ENCODE measurements at regions not wholly inside any gene's neighbourhood (a gene's known extent, or its start where the extent isn't known, plus 50 kb on each side); places are given as distances from the start of the nearest gene placed in this dataset.

- POLR2A ChIA-PET, result no interaction called here
- DNase-seq (no peak), ATAC-seq (ENCODE audit: low read depth) (no peak)
- CTCF ChIA-PET, result no interaction called here
- no peak for TF ChIP-seq CTCF (IDR thresholded peaks at IDR 0.05)
- no peaks in the 10 kb centered on the region for H3K27me3 Mint-ChIP-seq
- H3K4me3 Mint-ChIP-seq, result no peak overlapping the region
- H3K9me3 Mint-ChIP-seq, result no peaks in the 10 kb centered on the region
- H3K27ac Mint-ChIP-seq, result no peak overlapping the region
- intact Hi-C loops (cut with micrococcal nuclease), result no loop called here
- H3K4me1 Mint-ChIP-seq, result no peaks in the 10 kb centered on the region
- no peaks in the 10 kb centered on the region for H3K36me3 Mint-ChIP-seq (ENCODE audit: low read depth)
Observed at GRCh38 chr3:117358717-117359314, 649.2 kb downstream of the TUSC7 start.

- DNase-seq, result no peak
- no peak for TF ChIP-seq CTCF (IDR thresholded peaks at IDR 0.05)
- no peak overlapping the region for H3K27ac Mint-ChIP-seq
- H3K4me3 Mint-ChIP-seq, result no peak overlapping the region
- no peaks in the 10 kb centered on the region for H3K36me3 Mint-ChIP-seq (ENCODE audit: low read depth)
- CTCF ChIA-PET, result no interaction called here
- intact Hi-C loops (cut with micrococcal nuclease), result no loop called here
- no peaks in the 10 kb centered on the region for H3K4me1 Mint-ChIP-seq
- POLR2A ChIA-PET, result no interaction called here
- ATAC-seq (ENCODE audit: low read depth), result no peak
- H3K9me3 Mint-ChIP-seq, result peaks cover 2% of the 10 kb centered on the region
- no peaks in the 10 kb centered on the region for H3K27me3 Mint-ChIP-seq
Observed at GRCh38 chr3:117366574-117366973, 657.0 kb downstream of the TUSC7 start.

GRCh38 chr3:117367861-117368260 is 658.3 kb downstream of the TUSC7 start:
- no peak overlapping the region for H3K4me3 Mint-ChIP-seq
- no peak for DNase-seq
- H3K9me3 Mint-ChIP-seq, result peaks cover 2% of the 10 kb centered on the region
- ChIA-PET CTCF (no interaction called here), POLR2A (no interaction called here)
- H3K36me3 Mint-ChIP-seq (ENCODE audit: low read depth), result no peaks in the 10 kb centered on the region
- H3K27me3 Mint-ChIP-seq, result no peaks in the 10 kb centered on the region
- no peak overlapping the region for H3K27ac Mint-ChIP-seq
- TF ChIP-seq CTCF (IDR thresholded peaks at IDR 0.05), result no peak
- H3K4me1 Mint-ChIP-seq, result no peaks in the 10 kb centered on the region
- no peak for ATAC-seq (ENCODE audit: low read depth)
- intact Hi-C loops (cut with micrococcal nuclease), result no loop called here

DNA sequence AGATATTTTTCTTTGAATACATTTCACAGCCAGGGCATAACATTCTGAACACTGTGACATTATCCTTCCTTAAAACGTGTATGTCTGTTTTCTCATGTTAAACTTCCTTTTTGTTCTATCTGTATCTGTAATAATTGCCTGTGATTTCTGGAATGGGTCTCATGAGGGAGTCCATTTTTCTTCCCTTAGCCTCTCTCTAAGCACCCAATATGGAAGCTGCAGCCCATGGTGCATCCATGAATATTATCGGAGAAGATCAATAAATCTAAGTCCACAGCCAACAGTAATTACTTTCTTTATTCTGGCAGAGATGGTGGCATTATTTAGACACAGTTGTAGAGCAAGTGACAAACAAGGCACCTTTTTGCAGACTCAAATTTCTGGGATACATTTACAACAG is 671.1 kb downstream of the TUSC7 start:
- Mint-ChIP-seq H3K9me3 (no peaks in the 10 kb centered on the region), H3K36me3 (ENCODE audit: low read depth) (no peaks in the 10 kb centered on the region), H3K4me3 (no peak overlapping the region), H3K4me1 (no peaks in the 10 kb centered on the region), H3K27me3 (no peaks in the 10 kb centered on the region), H3K27ac (no peak overlapping the region)
- no peak for TF ChIP-seq CTCF (IDR thresholded peaks at IDR 0.05)
- POLR2A ChIA-PET, result no interaction called here
- CTCF ChIA-PET, result no interaction called here
- ATAC-seq (ENCODE audit: low read depth) (no peak), DNase-seq (no peak)
- intact Hi-C loops (cut with micrococcal nuclease), result no loop called here

DNA sequence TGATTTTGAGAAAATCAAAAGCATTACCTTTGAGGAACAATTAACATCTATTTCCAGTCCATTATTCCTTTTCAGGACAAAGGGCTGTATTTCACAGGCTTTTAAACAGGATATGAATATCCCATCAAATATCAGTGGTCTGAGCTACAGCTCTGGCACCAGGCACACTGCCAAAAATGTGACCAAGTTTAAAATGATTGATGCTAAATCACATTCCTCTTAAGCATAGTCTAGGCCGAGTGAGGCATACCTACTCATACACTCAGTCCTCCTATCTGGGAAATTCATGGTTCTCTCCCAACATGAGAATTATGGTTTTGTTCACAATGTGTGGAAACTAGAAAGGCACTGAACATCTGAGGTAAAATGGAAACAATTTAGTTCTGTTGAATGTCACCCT is 683.5 kb downstream of the TUSC7 start:
- ChIA-PET POLR2A (no interaction called here), CTCF (no interaction called here)
- no peak overlapping the region for H3K27ac Mint-ChIP-seq
- H3K4me1 Mint-ChIP-seq, result no peaks in the 10 kb centered on the region
- TF ChIP-seq CTCF (IDR thresholded peaks at IDR 0.05), result no peak
- intact Hi-C loops (cut with micrococcal nuclease), result no loop called here
- no peaks in the 10 kb centered on the region for H3K27me3 Mint-ChIP-seq
- no peaks in the 10 kb centered on the region for H3K9me3 Mint-ChIP-seq
- H3K4me3 Mint-ChIP-seq, result no peak overlapping the region
- ATAC-seq (ENCODE audit: low read depth), result no peak
- no peak for DNase-seq
- no peaks in the 10 kb centered on the region for H3K36me3 Mint-ChIP-seq (ENCODE audit: low read depth)
